H9 (cell line): ENCODE measurements at regions not wholly inside any gene's neighbourhood (a gene's known extent, or its start where the extent isn't known, plus 50 kb on each side); places are given as distances from the start of the nearest gene placed in this dataset.

Experiments used
- DNase-seq: peaks from one replicate; pipeline ENCODE4 v3.0.0-alpha.2; 2017
- H2AFZ ChIP-seq: one replicate; pipeline ENCODE4 v1.6.1; 2013; ENCODE audit warnings: mild to moderate bottlenecking, low read length, control low read depth, moderate library complexity
- H2AK5ac ChIP-seq: 2 replicates; pipeline ENCODE4 v1.6.1; 2013; ENCODE audit warnings: low read length, control low read depth, mixed read lengths; ENCODE audit not compliant: insufficient read length
- H2BK120ac ChIP-seq: one replicate; pipeline ENCODE4 v1.6.1; 2013; ENCODE audit warnings: low read depth, mild to moderate bottlenecking, low read length, control low read depth, inconsistent platforms; ENCODE audit not compliant: poor library complexity, severe bottlenecking
- H2BK12ac ChIP-seq: 2 replicates; pipeline ENCODE4 v1.6.1; 2013; ENCODE audit warnings: low read length, control low read depth, mixed read lengths, low read depth; ENCODE audit not compliant: insufficient read length
- H2BK15ac ChIP-seq: 2 replicates; pipeline ENCODE4 v1.6.1; 2013; ENCODE audit warnings: low read depth, low read length, control low read depth
- H2BK20ac ChIP-seq: one replicate; pipeline ENCODE4 v1.6.1; 2013; ENCODE audit warnings: low read depth, mild to moderate bottlenecking, low read length, control low read depth, inconsistent platforms; ENCODE audit not compliant: poor library complexity, severe bottlenecking
- H2BK5ac ChIP-seq: 2 replicates; pipeline ENCODE4 v1.6.1; 2013; ENCODE audit warnings: low read length, control low read depth, mixed read lengths; ENCODE audit not compliant: insufficient read length
- H3K14ac ChIP-seq: 2 replicates; pipeline ENCODE4 v1.6.1; 2013; ENCODE audit warnings: low read length, control low read depth; ENCODE audit not compliant: insufficient read depth
- H3K18ac ChIP-seq: 2 replicates; pipeline ENCODE4 v1.6.1; 2013; ENCODE audit warnings: low read depth, mild to moderate bottlenecking, mixed read lengths, low read length, control low read depth; ENCODE audit not compliant: insufficient read length
- H3K23ac ChIP-seq: 2 replicates; pipeline ENCODE4 v1.6.1; 2013; ENCODE audit warnings: low read length, control low read depth, mixed read lengths, low read depth; ENCODE audit not compliant: insufficient read length
- H3K23me2 ChIP-seq: 2 replicates; pipeline ENCODE4 v1.6.1; 2013; ENCODE audit warnings: low read depth, mild to moderate bottlenecking, mixed read lengths, low read length, control low read depth; ENCODE audit not compliant: insufficient read length, poor library complexity, severe bottlenecking
- H3K27ac ChIP-seq: 2 replicates; pipeline ENCODE4 v1.5.1; 2013; ENCODE audit warnings: low read length, control low read depth, mixed read lengths, low read depth; ENCODE audit not compliant: insufficient read length
- H3K27me3 ChIP-seq: 2 replicates; pipeline ENCODE4 v1.6.1; 2013; ENCODE audit warnings: low read length, control low read depth, inconsistent platforms; ENCODE audit not compliant: insufficient read depth
- H3K4ac ChIP-seq: 2 replicates; pipeline ENCODE4 v1.6.1; 2013; ENCODE audit warnings: low read depth, mild to moderate bottlenecking, control low read depth, inconsistent platforms, low read length, moderate library complexity
- H3K4me1 ChIP-seq: 2 replicates; pipeline ENCODE4 v1.6.1; 2013; ENCODE audit warnings: low read length, control low read depth, inconsistent platforms; ENCODE audit not compliant: insufficient read depth
- H3K4me2 ChIP-seq: 2 replicates; pipeline ENCODE4 v1.6.1; 2013; ENCODE audit warnings: low read length, control low read depth, mixed read lengths; ENCODE audit not compliant: insufficient read length, insufficient read depth
- H3K56ac ChIP-seq: 2 replicates; pipeline ENCODE4 v1.6.1; 2013; ENCODE audit warnings: low read depth, mild to moderate bottlenecking, mixed read lengths, low read length, control low read depth; ENCODE audit not compliant: insufficient read length
- H3K79me1 ChIP-seq: 2 replicates; pipeline ENCODE4 v1.6.1; 2013; ENCODE audit warnings: low read depth, mild to moderate bottlenecking, moderate library complexity, low read length, control low read depth, inconsistent platforms; ENCODE audit not compliant: insufficient read depth, poor library complexity, severe bottlenecking
- H3K79me2 ChIP-seq: 2 replicates; pipeline ENCODE4 v1.6.1; 2013; ENCODE audit warnings: low read length, control low read depth, inconsistent platforms; ENCODE audit not compliant: insufficient read depth
- H3K9ac ChIP-seq: 2 replicates; pipeline ENCODE4 v1.6.1; 2013; ENCODE audit warnings: low read length, control low read depth, mixed read lengths; ENCODE audit not compliant: insufficient read length; ENCODE audit errors: extremely low read depth
- H3K9me3 ChIP-seq: one replicate; pipeline ENCODE4 v1.6.1; 2013; ENCODE audit warnings: low read depth, low read length, inconsistent platforms; ENCODE audit not compliant: control insufficient read depth
- H3T11ph ChIP-seq: one replicate; pipeline ENCODE4 v1.6.1; 2013; ENCODE audit warnings: mild to moderate bottlenecking, low read length, control low read depth, inconsistent platforms
- H4K20me1 ChIP-seq: one replicate; pipeline ENCODE4 v1.6.1; 2013; ENCODE audit not compliant: control insufficient read depth, insufficient read length, insufficient read depth
- H4K5ac ChIP-seq: 2 replicates; pipeline ENCODE4 v1.6.1; 2013; ENCODE audit warnings: low read depth, mild to moderate bottlenecking, mixed read lengths, low read length, control low read depth; ENCODE audit not compliant: insufficient read length
- H4K8ac ChIP-seq: replicated peaks from 2 replicates; pipeline ENCODE4 v1.6.1; 2013; ENCODE audit warnings: low read length, control low read depth, mixed read lengths, low read depth; ENCODE audit not compliant: insufficient read length
- H4K91ac ChIP-seq: 2 replicates; pipeline ENCODE4 v1.6.1; 2013; ENCODE audit warnings: low read depth, mild to moderate bottlenecking, moderate library complexity, mixed read lengths, low read length, control low read depth; ENCODE audit not compliant: insufficient read length
- H3K27ac Mint-ChIP-seq, 3 experiments: 2 replicates in 2 of 3; 3 replicates in 1 of 3; pipeline ENCODE4 v1.8.0; 2020 to 2021; ENCODE audit warnings: mixed read lengths in 3 of 3, mild to moderate bottlenecking in 1 of 3, moderate library complexity in 1 of 3
- H3K27me3 Mint-ChIP-seq: 2 replicates; pipeline ENCODE4 v1.8.0; 2021; ENCODE audit warnings: low read depth, mild to moderate bottlenecking, moderate library complexity, mixed read lengths
- H3K36me3 Mint-ChIP-seq, 3 experiments: 2 replicates in 2 of 3; 3 replicates in 1 of 3; pipeline ENCODE4 v1.8.0; 2020 to 2021; ENCODE audit warnings: low read depth in 3 of 3, mixed read lengths in 3 of 3; ENCODE audit not compliant: insufficient read depth in 1 of 3
- H3K4me1 Mint-ChIP-seq, 2 experiments: 2 replicates each; pipeline ENCODE4 v1.8.0; 2020; ENCODE audit warnings: mixed read lengths in 2 of 2
- H3K4me3 Mint-ChIP-seq, 2 experiments: 2 replicates in 1 of 2; 3 replicates in 1 of 2; pipeline ENCODE4 v1.8.0; 2020 to 2021; ENCODE audit warnings: mild to moderate bottlenecking in 2 of 2, mixed read lengths in 2 of 2, moderate library complexity in 1 of 2
- H3K9me3 Mint-ChIP-seq, 2 experiments: 2 replicates in 1 of 2; 3 replicates in 1 of 2; pipeline ENCODE4 v1.8.0; 2020; ENCODE audit warnings: mild to moderate bottlenecking in 2 of 2, mixed read lengths in 2 of 2, moderate library complexity in 1 of 2
- CTCF ChIP-seq: fragments of 200-600 bp; sonication (generic); conservative IDR thresholded peaks from 3 replicates; pipeline ENCODE4 v1.8.0; 2021; ENCODE audit warnings: antibody characterized with exemption, mild to moderate bottlenecking
- WGBS: extraction: QIAGEN DNeasy Blood & Tissue Kit; methylation state at CpG from one replicate; pipeline ENCODE4 v1.1.7; 2013; ENCODE audit warnings: missing lambda C conversion rate, low lambda C conversion rate, mixed read lengths; ENCODE audit not compliant: insufficient read length; ENCODE audit errors: extremely low coverage; 5-methylcytosine and 5-hydroxymethylcytosine counted together

GRCh38 chr15:96125721-96126415, 204.6 kb upstream of the NR2F2 start:
- H2BK120ac ChIP-seq: no peak overlapping the region
- H3K4me3 Mint-ChIP-seq: no peak overlapping the region
- H2BK15ac ChIP-seq: no peak overlapping the region
- no peak overlapping the region for H3K18ac ChIP-seq
- H4K8ac ChIP-seq: no peak overlapping the region
- H3K56ac ChIP-seq: no peak overlapping the region
- no peak overlapping the region for H2BK5ac ChIP-seq
- no peak overlapping the region for H3K9ac ChIP-seq
- DNase-seq: no peak
- no peaks in the 10 kb centered on the region for H4K20me1 ChIP-seq
- no peak overlapping the region for H4K5ac ChIP-seq
- no peak overlapping the region for H3T11ph ChIP-seq
- H3K27me3 ChIP-seq: no peaks in the 10 kb centered on the region
- H3K9me3 Mint-ChIP-seq: no peaks in the 10 kb centered on the region
- H3K14ac ChIP-seq: no peak overlapping the region
- H2BK20ac ChIP-seq: no peak overlapping the region
- no CpG with 5 or more reads among the region's 5 CpGs for WGBS
- H3K23me2 ChIP-seq: no peaks in the 10 kb centered on the region
- H2AFZ ChIP-seq: no peak overlapping the region
- H4K91ac ChIP-seq: no peak overlapping the region
- H3K27me3 Mint-ChIP-seq: peaks cover 23% of the 10 kb centered on the region
- no peaks in the 10 kb centered on the region; a peak in 1 of 7 replicates for H3K36me3 Mint-ChIP-seq
- H2AK5ac ChIP-seq: no peak overlapping the region
- H3K27ac Mint-ChIP-seq: no peak overlapping the region
- no peak overlapping the region for H3K4me2 ChIP-seq
- no peaks in the 10 kb centered on the region for H3K9me3 ChIP-seq
- no peaks in the 10 kb centered on the region for H3K79me1 ChIP-seq
- no peak overlapping the region for H3K23ac ChIP-seq
- H3K79me2 ChIP-seq: no peaks in the 10 kb centered on the region
- no peak overlapping the region for H3K4ac ChIP-seq
- TF ChIP-seq CTCF: no peak
- no peaks in the 10 kb centered on the region for H3K4me1 Mint-ChIP-seq
- H2BK12ac ChIP-seq: no peak overlapping the region
- H3K4me1 ChIP-seq: no peaks in the 10 kb centered on the region
- no peak overlapping the region for H3K27ac ChIP-seq
